Esophagus squamous epithelium (tissue), 5 donors: ENCODE measurements at regions not wholly inside any gene's neighbourhood (a gene's known extent, or its start where the extent isn't known, plus 50 kb on each side); places are given as distances from the start of the nearest gene placed in this dataset.

Source experiments
- DNase-seq: peaks from one replicate; lab custom pipeline; 2025; lab: John Stamatoyannopoulos, UW
- H3K27ac ChIP-seq, 4 donors: fragments of 200-600 bp; sonication (generic); one replicate each; pipeline ENCODE4 v1.5.1; 2016 to 2019; ENCODE audit warnings: mild to moderate bottlenecking in 1 of 4
- H3K27me3 ChIP-seq, 4 donors: fragments of 200-600 bp; sonication (generic); 1 replicate in 3 of 4; 2 replicates in 1 of 4; pipeline versions ENCODE4 v1.5.1 to v1.6.0; 2017 to 2021; ENCODE audit warnings: antibody characterized with exemption in 1 of 4
- H3K36me3 ChIP-seq, 3 donors: fragments of 200-600 bp; sonication (generic); one replicate each; pipeline ENCODE4 v1.5.1; 2016 to 2019
- H3K4me1 ChIP-seq, 3 donors: fragments of 200-600 bp; sonication (generic); one replicate each; pipeline ENCODE4 v1.5.1; 2017 to 2019
- H3K4me3 ChIP-seq, 4 donors: fragments of 200-600 bp; sonication (generic); 1 replicate in 3 of 4; 2 replicates in 1 of 4; pipeline ENCODE4 v1.5.1; 2016 to 2019; ENCODE audit warnings: mild to moderate bottlenecking in 2 of 4, moderate library complexity in 1 of 4
- H3K9me3 ChIP-seq, 3 donors: fragments of 200-600 bp; sonication (generic); one replicate each; pipeline ENCODE4 v1.5.1; 2016 to 2019
- POLR2A ChIP-seq, 4 donors: fragments of 450-650 bp; IDR thresholded peaks; one replicate each; pipeline ENCODE4 v1.6.1; 2017; ENCODE audit warnings: antibody characterized with exemption in 4 of 4, mild to moderate bottlenecking in 4 of 4, moderate library complexity in 3 of 4
- WGBS, 2 donors: methylation state at CpG; one replicate each; pipeline ENCODE4 v1.1.5; 2018; 5-methylcytosine and 5-hydroxymethylcytosine counted together
- intact Hi-C: fragments of 100-400 bp; cut with DNase I; formaldehyde crosslinking; loops from one replicate; pipeline ENCODE4 v1.15.0; 2022
- TF ChIP-seq, protein P1 (sequence below), 6 experiments: fragments of 450-650 bp in 4 of 6; fragments of 200-600 bp in 2 of 6; sonication (generic) in 2 of 6; IDR thresholded peaks; one replicate each; pipeline ENCODE4 v1.5.1; 2016 to 2019; ENCODE audit warnings: antibody characterized with exemption in 6 of 6, mild to moderate bottlenecking in 4 of 6, moderate library complexity in 4 of 6
- donor health status: DM: yes; HTN: yes; CAD: no.

DNA sequence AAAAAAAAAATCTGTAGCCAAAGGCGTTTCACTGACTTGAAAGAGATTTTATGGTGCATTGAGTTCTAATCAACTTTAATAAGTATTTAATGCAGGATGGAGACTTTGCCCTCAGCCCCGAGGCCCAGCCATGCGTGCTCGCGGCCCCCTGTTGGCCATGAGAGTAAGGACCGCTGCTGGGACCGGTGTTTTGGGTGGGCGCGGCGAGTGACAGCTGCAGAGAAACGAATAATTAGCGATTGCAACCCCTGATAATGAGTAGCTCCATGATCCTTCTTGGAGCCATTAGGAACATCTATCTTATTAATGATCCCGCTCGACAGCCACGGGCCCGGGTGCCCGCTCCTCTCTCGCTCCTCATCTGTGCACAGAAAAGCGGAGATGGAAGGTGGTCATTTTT, 347.4 kb downstream of the RPS24 start:
- no peak for TF ChIP-seq POLR2A (IDR thresholded peaks at IDR 0.05)
- TF ChIP-seq, protein P1, sequence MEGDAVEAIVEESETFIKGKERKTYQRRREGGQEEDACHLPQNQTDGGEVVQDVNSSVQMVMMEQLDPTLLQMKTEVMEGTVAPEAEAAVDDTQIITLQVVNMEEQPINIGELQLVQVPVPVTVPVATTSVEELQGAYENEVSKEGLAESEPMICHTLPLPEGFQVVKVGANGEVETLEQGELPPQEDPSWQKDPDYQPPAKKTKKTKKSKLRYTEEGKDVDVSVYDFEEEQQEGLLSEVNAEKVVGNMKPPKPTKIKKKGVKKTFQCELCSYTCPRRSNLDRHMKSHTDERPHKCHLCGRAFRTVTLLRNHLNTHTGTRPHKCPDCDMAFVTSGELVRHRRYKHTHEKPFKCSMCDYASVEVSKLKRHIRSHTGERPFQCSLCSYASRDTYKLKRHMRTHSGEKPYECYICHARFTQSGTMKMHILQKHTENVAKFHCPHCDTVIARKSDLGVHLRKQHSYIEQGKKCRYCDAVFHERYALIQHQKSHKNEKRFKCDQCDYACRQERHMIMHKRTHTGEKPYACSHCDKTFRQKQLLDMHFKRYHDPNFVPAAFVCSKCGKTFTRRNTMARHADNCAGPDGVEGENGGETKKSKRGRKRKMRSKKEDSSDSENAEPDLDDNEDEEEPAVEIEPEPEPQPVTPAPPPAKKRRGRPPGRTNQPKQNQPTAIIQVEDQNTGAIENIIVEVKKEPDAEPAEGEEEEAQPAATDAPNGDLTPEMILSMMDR (IDR thresholded peaks at IDR 0.05) = peak in 1 of 6 experiments; percentile 9
- Histone ChIP-seq H3K4me3 (no peak overlapping the region), H3K9me3 (no peaks in the 10 kb centered on the region), H3K27me3 (peaks cover 0 to 15% (median 0%) of the 10 kb centered on the region in 4 donors), H3K36me3 (no peaks in the 10 kb centered on the region), H3K4me1 (peaks cover 0 to 6% (median 0%) of the 10 kb centered on the region in 3 donors), H3K27ac (no peak overlapping the region)
- 69 to 78% methylated on average over 13 to 19 of the region's 19 CpGs for WGBS, 2 donors
- no peak for DNase-seq
- intact Hi-C loops = no loop called here

DNA sequence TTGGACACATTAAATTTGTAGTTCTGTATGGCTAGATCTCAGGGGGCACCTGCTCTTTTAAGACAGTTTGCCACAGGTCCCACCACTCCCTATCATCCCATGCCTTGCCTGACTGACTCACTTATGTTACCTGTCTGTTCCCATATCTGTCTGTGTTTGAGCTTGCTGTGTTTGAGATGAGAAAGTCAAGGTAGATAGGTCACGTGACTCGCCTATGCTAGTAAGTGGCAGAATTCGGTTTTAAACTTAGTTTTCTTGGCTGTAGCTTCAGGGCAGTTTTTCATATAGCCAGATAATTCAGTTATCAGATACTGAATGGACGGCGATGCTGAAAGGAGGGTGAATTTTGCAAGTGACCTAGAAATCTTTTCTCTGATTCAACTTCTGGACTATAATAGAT, 348.4 kb downstream of the RPS24 start:
- intact Hi-C loops = no loop called here
- Histone ChIP-seq H3K27me3 (peaks cover 0 to 15% (median 0%) of the 10 kb centered on the region in 4 donors), H3K4me3 (no peak overlapping the region), H3K27ac (no peak overlapping the region), H3K9me3 (no peaks in the 10 kb centered on the region), H3K36me3 (no peaks in the 10 kb centered on the region), H3K4me1 (peaks cover 0 to 6% (median 0%) of the 10 kb centered on the region in 3 donors)
- TF ChIP-seq, protein P1 (IDR thresholded peaks at IDR 0.05) = no peak
- no peak for TF ChIP-seq POLR2A (IDR thresholded peaks at IDR 0.05)
- WGBS, 2 donors = 84 to 85% methylated on average over 5 of the region's 5 CpGs
- DNase-seq = no peak

DNA sequence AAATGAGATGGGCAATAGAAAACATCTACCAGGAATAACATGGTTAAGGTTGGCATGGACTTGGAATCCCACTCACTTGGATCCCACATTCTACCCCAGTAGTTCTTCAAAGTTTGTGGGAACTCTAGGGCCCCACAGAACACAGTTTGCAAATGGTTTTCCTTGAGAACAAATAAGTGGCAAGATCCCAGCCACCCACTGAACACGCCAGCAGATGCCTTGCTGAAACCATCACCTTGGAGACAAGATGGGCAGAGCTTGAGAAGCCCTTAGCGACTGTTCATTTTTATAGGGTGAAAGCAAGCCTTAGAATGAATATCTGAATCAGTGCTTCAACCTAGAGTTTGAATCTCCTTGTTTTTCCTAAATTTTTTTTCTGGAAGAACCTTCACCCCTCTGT, 349.1 kb downstream of the RPS24 start:
- no peak for DNase-seq
- 73 to 77% methylated on average over 2 of the region's 2 CpGs for WGBS, 2 donors
- H3K9me3 ChIP-seq = no peaks in the 10 kb centered on the region
- H3K36me3 ChIP-seq = no peaks in the 10 kb centered on the region
- peaks cover 0 to 17% (median 0%) of the 10 kb centered on the region in 4 donors for H3K27me3 ChIP-seq
- intact Hi-C loops = no loop called here
- no peak for TF ChIP-seq POLR2A (IDR thresholded peaks at IDR 0.05)
- TF ChIP-seq, protein P1 (IDR thresholded peaks at IDR 0.05) = no peak
- no peak overlapping the region for H3K4me3 ChIP-seq
- no peaks in the 10 kb centered on the region for H3K4me1 ChIP-seq
- H3K27ac ChIP-seq = no peak overlapping the region

DNA sequence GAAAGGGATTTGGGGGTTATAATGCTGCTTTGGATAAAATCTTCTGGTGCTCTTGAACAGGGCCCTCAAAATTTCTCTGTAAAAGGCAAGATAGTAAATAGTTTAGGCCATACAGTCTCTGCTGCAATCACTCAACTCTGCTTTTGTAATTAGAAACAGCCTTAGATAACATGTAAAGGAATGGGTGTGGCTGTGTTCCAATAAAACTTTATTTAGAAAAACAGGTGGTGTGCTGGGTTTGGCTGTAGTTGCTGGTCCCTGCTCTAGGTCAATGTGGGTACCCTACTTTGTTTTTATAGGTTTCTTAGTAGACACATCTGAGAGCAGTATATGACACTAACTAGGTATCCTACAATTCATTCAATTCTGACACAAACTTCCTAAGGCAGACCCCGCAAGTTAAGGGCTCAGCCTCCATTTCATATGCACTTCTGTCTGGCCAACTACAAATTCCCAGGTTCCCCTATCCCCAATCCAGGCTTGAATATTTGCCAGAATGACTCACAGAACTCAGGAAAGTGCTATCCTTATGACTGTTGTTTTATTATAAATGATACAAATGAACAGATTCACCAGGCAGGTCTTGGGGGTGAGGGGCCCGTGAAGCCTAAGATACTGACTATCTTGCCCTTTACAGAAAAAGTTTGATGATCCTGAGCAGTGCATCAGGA, 349.9 kb downstream of the RPS24 start:
- no peak for TF ChIP-seq POLR2A (IDR thresholded peaks at IDR 0.05)
- TF ChIP-seq, protein P1 (IDR thresholded peaks at IDR 0.05) = no peak
- H3K36me3 ChIP-seq = no peaks in the 10 kb centered on the region
- H3K4me3 ChIP-seq = no peak overlapping the region
- no peaks in the 10 kb centered on the region for H3K4me1 ChIP-seq
- DNase-seq = no peak
- WGBS, 2 donors = 89% methylated on average over 2 of the region's 2 CpGs
- no peak overlapping the region for H3K27ac ChIP-seq
- no peaks in the 10 kb centered on the region for H3K9me3 ChIP-seq
- H3K27me3 ChIP-seq = peaks cover 0 to 25% (median 0%) of the 10 kb centered on the region in 4 donors
- intact Hi-C loops = no loop called here

DNA sequence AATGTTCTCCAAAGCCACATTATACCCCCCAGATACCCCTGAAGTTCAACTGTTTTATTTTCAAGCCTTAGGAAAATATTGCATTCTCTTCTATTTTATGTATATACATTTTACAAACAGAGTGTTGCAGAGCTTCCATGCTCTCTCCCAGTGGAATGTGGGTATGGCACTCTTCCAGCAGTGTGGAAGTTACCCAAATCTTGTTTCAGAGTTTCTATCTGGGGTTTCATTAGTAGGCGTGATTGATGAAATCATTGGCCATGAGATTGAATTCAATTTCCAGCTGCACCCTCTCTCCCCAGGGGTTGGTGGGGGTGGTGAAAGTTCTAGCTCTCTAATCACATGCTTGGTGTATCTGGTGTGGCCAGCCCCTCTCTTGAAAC, 350.4 kb downstream of the RPS24 start:
- 60 to 83% methylated on average over 1 of the region's 1 CpG for WGBS, 2 donors
- Histone ChIP-seq H3K27me3 (peaks cover 0 to 30% (median 0%) of the 10 kb centered on the region in 4 donors), H3K36me3 (no peaks in the 10 kb centered on the region), H3K27ac (no peak overlapping the region), H3K4me1 (no peaks in the 10 kb centered on the region), H3K4me3 (no peak overlapping the region), H3K9me3 (no peaks in the 10 kb centered on the region)
- intact Hi-C loops = no loop called here
- DNase-seq = no peak
- no peak for TF ChIP-seq POLR2A (IDR thresholded peaks at IDR 0.05)
